Epithelial cell of proximal tubule (primary cell): ENCODE measurements at regions not wholly inside any gene's neighbourhood (a gene's known extent, or its start where the extent isn't known, plus 50 kb on each side); places are given as distances from the start of the nearest gene placed in this dataset.

Experiments
- DNase-seq: peaks from one replicate; pipeline ENCODE4 v3.0.0-alpha.2; 2011; ENCODE audit warnings: low read depth
- H3K4me3 ChIP-seq: 2 replicates; pipeline ENCODE4 v1.5.1; 2011; ENCODE audit warnings: low read depth, mild to moderate bottlenecking, low read length
- CTCF ChIP-seq: conservative IDR thresholded peaks from 2 replicates; pipeline ENCODE4 v1.5.1; 2012; ENCODE audit warnings: low read depth, mild to moderate bottlenecking, low read length

DNA sequence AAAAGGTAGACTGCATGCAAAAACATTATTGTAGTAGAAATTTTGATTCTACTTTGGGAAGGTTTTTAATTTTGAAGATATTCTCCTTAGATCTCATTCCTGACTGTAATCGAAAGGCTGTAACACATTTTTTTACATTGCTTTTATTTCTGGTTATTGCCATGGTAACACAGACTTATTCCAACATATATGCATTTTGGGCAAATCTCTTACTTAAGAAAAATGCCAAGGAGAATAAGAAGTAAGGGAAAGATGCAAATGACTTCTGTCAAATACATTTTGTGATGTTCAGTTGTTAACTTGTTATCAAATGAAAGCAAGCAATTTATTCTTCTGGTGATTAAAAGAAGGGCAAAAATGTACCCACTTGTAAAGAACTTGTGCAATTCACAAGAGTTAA is 267.5 kb downstream of the AASDHPPT start:
- DNase-seq: no peak
- TF ChIP-seq CTCF: no peak
- no peak overlapping the region for H3K4me3 ChIP-seq

GRCh38 chr11:106353031-106353430 is 275.6 kb downstream of the AASDHPPT start:
- H3K4me3 ChIP-seq: no peak overlapping the region
- TF ChIP-seq CTCF: no peak
- DNase-seq: no peak

DNA sequence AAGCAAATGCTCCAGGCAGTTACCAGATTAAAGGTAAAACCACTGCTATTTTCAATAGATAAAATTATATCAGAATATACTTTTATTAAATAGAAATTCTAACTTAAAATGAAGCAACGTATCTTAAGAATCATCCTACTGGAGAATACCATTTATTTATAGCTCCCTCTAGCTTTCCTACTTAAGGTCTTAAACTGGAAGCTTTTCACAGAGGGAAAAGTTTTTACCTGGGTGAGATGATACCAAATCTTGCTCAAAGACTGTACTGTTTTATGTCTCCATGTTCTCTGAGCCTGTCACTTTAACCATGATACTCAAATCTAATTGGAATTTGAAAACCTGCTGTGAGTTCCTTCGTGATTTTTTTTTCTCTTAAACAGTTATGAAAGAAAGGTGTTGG is 291.8 kb downstream of the AASDHPPT start:
- DNase-seq: no peak
- H3K4me3 ChIP-seq: no peak overlapping the region
- TF ChIP-seq CTCF: no peak

DNA sequence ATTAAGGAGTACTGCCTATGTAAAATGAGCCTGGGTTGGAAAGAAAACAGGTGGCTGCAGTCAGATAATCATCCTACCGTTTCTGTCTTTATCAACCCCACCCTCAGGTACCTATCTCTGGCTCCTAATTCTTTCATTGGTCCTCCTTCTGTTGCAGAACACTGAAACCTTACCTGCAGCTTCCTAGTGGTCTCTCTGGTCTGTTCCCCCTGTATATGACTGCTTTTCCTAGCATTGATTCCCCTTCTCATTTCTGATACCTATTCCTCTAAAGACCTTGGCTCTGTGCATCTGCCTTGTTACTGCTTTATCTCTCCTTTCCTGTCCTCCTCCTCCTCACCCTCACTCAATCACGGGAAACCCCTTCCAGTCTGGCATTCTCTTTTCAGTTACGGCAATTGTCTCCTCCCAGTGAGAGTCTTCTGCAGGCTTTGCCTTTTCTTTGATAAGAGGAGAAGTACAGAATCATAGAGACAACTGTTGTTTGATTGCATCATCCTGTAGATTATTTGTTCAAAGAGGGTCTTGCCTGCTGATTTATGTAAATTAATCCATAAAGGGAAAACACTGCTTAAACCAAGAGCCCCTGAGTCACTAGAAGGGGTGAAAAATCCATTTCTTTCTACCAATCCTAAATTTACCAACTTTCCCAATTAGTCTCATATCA is 301.2 kb downstream of the AASDHPPT start:
- DNase-seq: no peak
- no peak overlapping the region for H3K4me3 ChIP-seq
- TF ChIP-seq CTCF: no peak

- DNase-seq: no peak
- no peak for TF ChIP-seq CTCF
- H3K4me3 ChIP-seq: no peak overlapping the region
Observed at GRCh38 chr11:106379265-106379664, 301.8 kb downstream of the AASDHPPT start.

DNA sequence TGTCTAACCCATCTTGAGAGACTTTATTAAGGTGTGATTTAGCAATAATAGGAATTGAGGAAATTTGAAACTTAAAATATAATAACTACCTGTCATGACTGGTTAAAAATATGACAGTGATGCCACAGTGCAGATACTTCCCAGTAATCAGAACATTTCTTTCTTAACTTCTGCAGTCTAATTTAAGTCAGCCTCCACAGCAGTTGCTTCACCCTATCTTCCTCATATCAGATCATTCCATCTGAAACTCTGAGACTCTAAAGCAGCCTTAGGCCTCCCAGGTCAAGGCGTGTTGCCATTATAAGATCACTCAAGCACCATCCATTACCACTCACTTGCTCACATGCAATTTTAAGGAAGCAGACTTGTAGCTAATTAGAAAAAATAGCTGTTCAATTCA is 302.2 kb downstream of the AASDHPPT start:
- no peak for TF ChIP-seq CTCF
- no peak for DNase-seq
- no peak overlapping the region for H3K4me3 ChIP-seq

- no peak for DNase-seq
- no peak for TF ChIP-seq CTCF
- no peak overlapping the region for H3K4me3 ChIP-seq
Observed at GRCh38 chr11:106381895-106382294, 304.4 kb downstream of the AASDHPPT start.
